ENCODE measurements at regions not wholly inside any gene's neighbourhood (a gene's known extent, or its start where the extent isn't known, plus 50 kb on each side); places are given as distances from the start of the nearest gene placed in this dataset.

- H2AK5ac ChIP-seq (ENCODE audit: low read depth, low read length): no peak overlapping the region
- DNase-seq (ENCODE audit: low read depth in 1 of 2, low spot score in 2 of 2): no peak
- CTCF ChIA-PET (ENCODE audit: partially characterized antibody): interaction anchor here (0.8 to 1.3 kb wide), 3 partner anchors 47 to 571 kb away, joined by 3 to 4 read pairs (median 4); no protein-coding TSS in a partner anchor
- H3K18ac ChIP-seq (ENCODE audit: extremely low read depth, low read length): no peak overlapping the region
- no peak overlapping the region for H2BK12ac ChIP-seq (ENCODE audit: low read depth, low read length)
- H3K56ac ChIP-seq (replicated peaks; ENCODE audit: insufficient read length, low read depth, low read length): no peak overlapping the region
- H3K79me2 ChIP-seq (ENCODE audit: control insufficient read depth in 1 of 2, insufficient read depth in 2 of 2, low read length in 2 of 2): no peaks in the 10 kb centered on the region
- no peak overlapping the region for H4K5ac ChIP-seq (ENCODE audit: insufficient read length, low read depth, low read length)
- H3K79me1 ChIP-seq (ENCODE audit: low read depth, low read length): no peaks in the 10 kb centered on the region
- no peak for FAIRE-seq
- no peak overlapping the region for H2BK20ac ChIP-seq (ENCODE audit: low read length)
- H3K23ac ChIP-seq (ENCODE audit: insufficient read length): no peak overlapping the region
- no peak overlapping the region for H2BK5ac ChIP-seq (ENCODE audit: low read depth, low read length)
- no peak for TF ChIP-seq CHD1 (IDR thresholded peaks at IDR 0.05; ENCODE audit: low read depth, low read length)
- no peak for TF ChIP-seq CTBP2 (IDR thresholded peaks at IDR 0.05; ENCODE audit: borderline replicate concordance, insufficient read depth, insufficient read length, low read length)
- TF ChIP-seq CBX5 (IDR thresholded peaks at IDR 0.05; ENCODE audit: low read depth, low read length): no peak
- TF ChIP-seq GABPA (IDR thresholded peaks at IDR 0.05; ENCODE audit: borderline replicate concordance, insufficient read depth, low read length): no peak
- TF ChIP-seq CEBPB (IDR thresholded peaks at IDR 0.05; ENCODE audit: low read depth, low read length): no peak
- no peak for TF ChIP-seq SIN3A (conservative IDR thresholded peaks at IDR 0.05 in 1 of 2, IDR thresholded peaks at IDR 0.05 in 1 of 2; ENCODE audit: low read depth in 1 of 2, low read length in 2 of 2)
- TF ChIP-seq SP4 (IDR thresholded peaks at IDR 0.05; ENCODE audit: low read length): no peak
- H2AFZ ChIP-seq (ENCODE audit: low read length): no peak overlapping the region
- no peak overlapping the region for H3K4me2 ChIP-seq (ENCODE audit: insufficient read depth in 1 of 2, low read depth in 2 of 2, low read length in 2 of 2)
- H3K9ac ChIP-seq (replicated peaks in 1 of 4; ENCODE audit: extremely low read depth in 1 of 4, low read depth in 3 of 4, low read length in 3 of 4): no peak overlapping the region
- H4K20me1 ChIP-seq (replicated peaks in 1 of 2; ENCODE audit: control insufficient read depth in 1 of 2, insufficient read depth in 2 of 2, low read length in 2 of 2): no peaks in the 10 kb centered on the region
- H3K4me3 ChIP-seq (ENCODE audit: extremely low read depth in 1 of 4, insufficient read depth in 2 of 4, low read depth in 3 of 4, low read length in 4 of 4): no peak overlapping the region
- no peaks in the 10 kb centered on the region for H3K23me2 ChIP-seq (ENCODE audit: low read depth, low read length)
- H3K4ac ChIP-seq (replicated peaks; ENCODE audit: insufficient read length, low read depth, low read length): no peak overlapping the region
- H3K9me3 ChIP-seq (ENCODE audit: insufficient read depth in 2 of 2, low read depth in 1 of 2, low read length in 1 of 2): no peaks in the 10 kb centered on the region
- H3K27ac ChIP-seq (ENCODE audit: low read depth, low read length): no peak overlapping the region
- H3K4me1 ChIP-seq (replicated peaks in 1 of 4; ENCODE audit: control insufficient read depth in 3 of 4, insufficient read depth in 4 of 4, low read length in 3 of 4): no peaks in the 10 kb centered on the region
- H2BK120ac ChIP-seq (replicated peaks; ENCODE audit: low read depth, low read length): no peak overlapping the region
- WGBS, 2 experiments (ENCODE audit: extremely low coverage in 1 of 2, insufficient coverage in 1 of 2, insufficient read length in 1 of 2, insufficient replicate concordance in 2 of 2, low coverage in 1 of 2, low lambda C conversion rate in 2 of 2, missing lambda C conversion rate in 1 of 2): 91% methylated on average over 3 of the region's 3 CpGs; no CpG with 5 or more reads in 1 of the 2 experiments
- H3K36me3 ChIP-seq (ENCODE audit: control insufficient read depth in 2 of 4, insufficient read depth in 4 of 4, low read length in 3 of 4): no peaks in the 10 kb centered on the region
- H4K8ac ChIP-seq (ENCODE audit: extremely low read depth, insufficient read depth, low read length): no peak overlapping the region
- POLR2A ChIA-PET (ENCODE audit: partially characterized antibody): no interaction called here
- no peaks in the 10 kb centered on the region for H3K27me3 ChIP-seq (replicated peaks in 1 of 4; ENCODE audit: control insufficient read depth in 3 of 4, extremely low read depth in 1 of 4, insufficient read depth in 3 of 4, low read length in 3 of 4)
- no peak overlapping the region for H2BK15ac ChIP-seq (ENCODE audit: low read length)
- no peak overlapping the region for H4K91ac ChIP-seq (replicated peaks; ENCODE audit: insufficient read length, low read length)
- no peak overlapping the region for H3K14ac ChIP-seq (ENCODE audit: insufficient read length)
These were observed 83.1 kb upstream of the STAC start for GRCh38 chr3:36297195-36297594.

All from H1 (cell line).